ENCODE measurements at regions not wholly inside any gene's neighbourhood (a gene's known extent, or its start where the extent isn't known, plus 50 kb on each side); places are given as distances from the start of the nearest gene placed in this dataset.

GRCh38 chr6:9101920-9102319 is 666.6 kb upstream of the SLC35B3 start:
- H3K4me1 ChIP-seq (ENCODE audit: insufficient read depth, low read length), result no peaks in the 10 kb centered on the region
- DNase-seq, result no peak
- Mint-ChIP-seq H3K27me3 (no peaks in the 10 kb centered on the region), H3K9me3 (peaks cover 0 to 9% (median 5%) of the 10 kb centered on the region in 8 donors), H3K36me3 (no peaks in the 10 kb centered on the region), H3K4me1 (no peaks in the 10 kb centered on the region), H3K4me3 (no peak overlapping the region), H3K27ac (no peak overlapping the region)
- intact Hi-C loops (cut with micrococcal nuclease), result no loop called here
- H3K36me3 ChIP-seq (ENCODE audit: insufficient read depth, low read length), result no peaks in the 10 kb centered on the region
- ChIA-PET CTCF (ENCODE audit: partially characterized antibody) (no interaction called here), POLR2A (ENCODE audit: partially characterized antibody) (no interaction called here)
- no peaks in the 10 kb centered on the region for H3K9me3 ChIP-seq (ENCODE audit: control insufficient read depth in 1 of 2, low read length in 2 of 2)
- no peak overlapping the region for H3K4me3 ChIP-seq (ENCODE audit: low read length in 2 of 2)
- H3K27ac ChIP-seq (ENCODE audit: low read depth, low read length), result no peak overlapping the region
- H3K27me3 ChIP-seq (ENCODE audit: insufficient read depth, low read length), result no peaks in the 10 kb centered on the region

DNA sequence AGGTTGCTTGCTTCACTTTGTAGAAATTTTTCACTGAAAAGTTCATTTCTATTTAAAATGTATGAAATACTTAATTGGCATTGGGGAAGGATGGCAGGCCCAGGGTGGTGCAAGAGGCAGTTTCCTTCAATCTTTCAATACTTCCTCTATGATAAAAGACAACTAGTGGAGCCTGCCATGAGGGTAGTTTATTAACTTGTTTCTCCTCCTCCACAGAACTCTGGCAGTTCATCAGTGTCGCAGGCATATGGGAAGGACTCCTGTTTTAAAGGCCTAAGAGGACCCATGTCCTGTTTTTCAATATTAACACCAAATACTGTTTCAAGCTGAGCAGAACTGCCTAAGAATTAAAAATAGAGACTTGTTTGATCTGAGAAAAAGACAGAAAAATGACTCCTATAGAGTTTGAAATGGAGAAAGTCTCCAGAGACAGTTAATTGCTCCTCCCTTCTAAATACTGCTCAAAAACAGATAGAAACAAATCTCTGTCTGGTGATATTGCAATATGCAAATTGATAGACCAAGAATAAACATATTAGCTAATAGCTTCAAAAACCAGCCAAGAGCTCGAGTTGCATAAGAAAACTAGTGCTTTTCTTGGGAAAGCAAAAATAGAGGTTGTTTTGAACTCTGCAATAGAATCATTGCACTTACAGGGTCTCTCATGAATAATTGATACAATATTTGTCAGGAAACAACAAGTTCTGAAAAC is 665.7 kb upstream of the SLC35B3 start:
- no peak overlapping the region for H3K27ac Mint-ChIP-seq
- CTCF ChIA-PET (ENCODE audit: partially characterized antibody), result no interaction called here
- no peak overlapping the region for H3K4me3 ChIP-seq (ENCODE audit: low read length in 2 of 2)

DNA sequence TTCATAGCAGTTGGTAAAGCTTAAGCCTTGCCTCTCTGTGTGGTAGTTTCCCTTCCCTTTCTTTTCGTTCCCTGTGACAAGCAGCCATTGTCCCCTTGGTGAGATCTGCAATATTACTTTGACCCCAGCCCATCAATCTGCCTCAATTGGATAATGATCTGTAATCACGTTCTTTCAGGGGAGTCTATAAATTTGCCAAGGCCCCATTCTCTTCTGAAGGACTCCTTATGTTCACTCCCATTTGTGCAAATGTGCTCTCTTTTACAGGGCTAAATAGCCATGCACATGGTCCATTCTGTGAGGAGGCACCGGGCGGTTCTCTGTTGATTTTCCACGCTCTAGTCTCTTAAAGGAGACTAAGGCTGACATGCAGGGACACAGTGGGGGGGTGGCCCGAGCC is 660.4 kb upstream of the SLC35B3 start:
- CTCF ChIA-PET (ENCODE audit: partially characterized antibody), result no interaction called here
- no peaks in the 10 kb centered on the region for H3K27me3 ChIP-seq (ENCODE audit: insufficient read depth, low read length)
- intact Hi-C loops (cut with micrococcal nuclease), result no loop called here

More for the DNA sequence above, 665.7 kb upstream of the SLC35B3 start:
- Histone ChIP-seq H3K36me3 (ENCODE audit: insufficient read depth, low read length) (no peaks in the 10 kb centered on the region), H3K9me3 (ENCODE audit: control insufficient read depth in 1 of 2, low read length in 2 of 2) (no peaks in the 10 kb centered on the region), H3K4me1 (ENCODE audit: insufficient read depth, low read length) (no peaks in the 10 kb centered on the region), H3K27ac (ENCODE audit: low read depth, low read length) (no peak overlapping the region), H3K27me3 (ENCODE audit: insufficient read depth, low read length) (no peaks in the 10 kb centered on the region)
- H3K4me3 Mint-ChIP-seq, result no peak overlapping the region
- no peak for DNase-seq
- intact Hi-C loops (cut with micrococcal nuclease), result no loop called here
- no peaks in the 10 kb centered on the region for H3K27me3 Mint-ChIP-seq
- no peaks in the 10 kb centered on the region for H3K4me1 Mint-ChIP-seq
- H3K36me3 Mint-ChIP-seq, result no peaks in the 10 kb centered on the region
- POLR2A ChIA-PET (ENCODE audit: partially characterized antibody), result no interaction called here
- H3K9me3 Mint-ChIP-seq, result peaks cover 0 to 9% (median 4%) of the 10 kb centered on the region in 8 donors

DNA sequence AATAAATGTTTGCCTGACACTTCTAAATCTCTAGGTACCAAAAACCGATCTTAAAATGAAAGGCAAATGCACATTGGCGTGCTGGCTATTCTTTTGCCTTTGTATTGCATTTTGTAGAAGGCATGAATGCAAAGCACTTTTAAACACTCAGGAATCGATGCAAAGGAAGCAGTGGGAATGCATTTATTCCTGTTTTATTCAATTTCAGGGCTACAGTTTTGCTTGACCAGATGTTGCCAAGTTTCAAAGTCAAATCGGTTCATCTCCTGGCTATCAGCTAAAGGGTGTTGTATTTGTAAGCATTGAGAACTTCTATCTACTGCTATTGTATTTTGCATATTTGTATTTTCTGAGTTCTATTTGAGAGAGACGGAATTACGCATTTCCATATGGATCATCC is 659.8 kb upstream of the SLC35B3 start:
- peaks cover 0 to 10% (median 2%) of the 10 kb centered on the region in 8 donors for H3K9me3 Mint-ChIP-seq
- no peaks in the 10 kb centered on the region for H3K9me3 ChIP-seq (ENCODE audit: control insufficient read depth in 1 of 2, low read length in 2 of 2)
- H3K4me3 ChIP-seq (ENCODE audit: low read length in 2 of 2), result no peak overlapping the region
- no peak for DNase-seq
- intact Hi-C loops (cut with micrococcal nuclease), result no loop called here
- H3K36me3 ChIP-seq (ENCODE audit: insufficient read depth, low read length), result no peaks in the 10 kb centered on the region
- ChIA-PET CTCF (ENCODE audit: partially characterized antibody) (no interaction called here), POLR2A (ENCODE audit: partially characterized antibody) (no interaction called here)
- no peaks in the 10 kb centered on the region for H3K4me1 ChIP-seq (ENCODE audit: insufficient read depth, low read length)
- no peak overlapping the region for H3K27ac ChIP-seq (ENCODE audit: low read depth, low read length)
- no peak overlapping the region for H3K27ac Mint-ChIP-seq
- H3K27me3 ChIP-seq (ENCODE audit: insufficient read depth, low read length), result no peaks in the 10 kb centered on the region
- no peak overlapping the region for H3K4me3 Mint-ChIP-seq
- H3K4me1 Mint-ChIP-seq, result no peaks in the 10 kb centered on the region
- H3K27me3 Mint-ChIP-seq, result no peaks in the 10 kb centered on the region
- no peaks in the 10 kb centered on the region for H3K36me3 Mint-ChIP-seq

More for the DNA sequence above, 660.4 kb upstream of the SLC35B3 start:
- no peaks in the 10 kb centered on the region for H3K27me3 Mint-ChIP-seq
- no peak overlapping the region for H3K27ac Mint-ChIP-seq
- POLR2A ChIA-PET (ENCODE audit: partially characterized antibody), result no interaction called here
- Histone ChIP-seq H3K9me3 (ENCODE audit: control insufficient read depth in 1 of 2, low read length in 2 of 2) (no peaks in the 10 kb centered on the region), H3K27ac (ENCODE audit: low read depth, low read length) (no peak overlapping the region), H3K4me1 (ENCODE audit: insufficient read depth, low read length) (no peaks in the 10 kb centered on the region), H3K4me3 (ENCODE audit: low read length in 2 of 2) (no peak overlapping the region), H3K36me3 (ENCODE audit: insufficient read depth, low read length) (no peaks in the 10 kb centered on the region)
- DNase-seq, result no peak
- no peak overlapping the region for H3K4me3 Mint-ChIP-seq
- H3K4me1 Mint-ChIP-seq, result no peaks in the 10 kb centered on the region
- no peaks in the 10 kb centered on the region for H3K36me3 Mint-ChIP-seq
- H3K9me3 Mint-ChIP-seq, result peaks cover 0 to 10% (median 2%) of the 10 kb centered on the region in 8 donors

DNA sequence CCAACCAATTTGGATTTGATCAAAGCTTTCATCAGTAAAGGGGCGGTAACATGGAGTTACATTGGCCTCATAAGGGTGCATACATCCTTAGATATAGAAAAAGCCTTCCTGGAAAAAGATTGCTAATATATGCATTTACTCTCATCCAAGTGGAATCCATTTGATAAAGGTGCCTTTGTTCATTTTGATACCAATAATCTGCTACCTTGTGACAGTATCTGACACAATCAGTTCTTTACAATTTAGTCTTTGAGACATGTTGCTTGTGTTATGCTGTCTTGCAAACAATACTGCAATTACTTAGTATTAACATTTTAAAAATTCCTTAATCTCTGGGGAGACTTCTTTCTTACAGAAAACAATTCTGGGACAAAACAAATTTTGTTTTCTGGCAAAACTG is 654.4 kb upstream of the SLC35B3 start:
- Histone ChIP-seq H3K27ac (ENCODE audit: low read depth, low read length) (no peak overlapping the region), H3K4me1 (ENCODE audit: insufficient read depth, low read length) (no peaks in the 10 kb centered on the region), H3K36me3 (ENCODE audit: insufficient read depth, low read length) (no peaks in the 10 kb centered on the region), H3K27me3 (ENCODE audit: insufficient read depth, low read length) (no peaks in the 10 kb centered on the region), H3K4me3 (ENCODE audit: low read length in 2 of 2) (no peak overlapping the region), H3K9me3 (ENCODE audit: control insufficient read depth in 1 of 2, low read length in 2 of 2) (no peaks in the 10 kb centered on the region)
- CTCF ChIA-PET (ENCODE audit: partially characterized antibody), result no interaction called here
- intact Hi-C loops (cut with micrococcal nuclease), result no loop called here
- no peak for DNase-seq
- Mint-ChIP-seq H3K4me1 (no peaks in the 10 kb centered on the region), H3K9me3 (peaks cover 0 to 13% (median under 1%) of the 10 kb centered on the region in 8 donors), H3K27ac (no peak overlapping the region), H3K36me3 (no peaks in the 10 kb centered on the region), H3K27me3 (no peaks in the 10 kb centered on the region), H3K4me3 (no peak overlapping the region)
- POLR2A ChIA-PET (ENCODE audit: partially characterized antibody), result no interaction called here

- ChIA-PET CTCF (ENCODE audit: partially characterized antibody) (interaction anchor here (0.9 kb wide), 1 partner anchor 12 kb away, joined by 3 read pairs; no protein-coding TSS in a partner anchor), POLR2A (ENCODE audit: partially characterized antibody) (no interaction called here)
- H3K27ac Mint-ChIP-seq, result no peak overlapping the region
- Histone ChIP-seq H3K36me3 (ENCODE audit: insufficient read depth, low read length) (no peaks in the 10 kb centered on the region), H3K27me3 (ENCODE audit: insufficient read depth, low read length) (no peaks in the 10 kb centered on the region), H3K4me3 (ENCODE audit: low read length in 2 of 2) (no peak overlapping the region), H3K9me3 (ENCODE audit: control insufficient read depth in 1 of 2, low read length in 2 of 2) (no peaks in the 10 kb centered on the region), H3K4me1 (ENCODE audit: insufficient read depth, low read length) (no peaks in the 10 kb centered on the region), H3K27ac (ENCODE audit: low read depth, low read length) (no peak overlapping the region)
- no peak overlapping the region for H3K4me3 Mint-ChIP-seq
- H3K27me3 Mint-ChIP-seq, result no peaks in the 10 kb centered on the region
- no peak for DNase-seq
- H3K9me3 Mint-ChIP-seq, result peaks cover 0 to 8% (median 0%) of the 10 kb centered on the region in 8 donors
- intact Hi-C loops (cut with micrococcal nuclease), result no loop called here
- no peaks in the 10 kb centered on the region for H3K36me3 Mint-ChIP-seq
- no peaks in the 10 kb centered on the region for H3K4me1 Mint-ChIP-seq
These were observed 652.1 kb upstream of the SLC35B3 start for GRCh38 chr6:9087470-9087869.

GRCh38 chr6:9086331-9086730 is 651.0 kb upstream of the SLC35B3 start:
- no peak for DNase-seq
- Histone ChIP-seq H3K4me3 (ENCODE audit: low read length in 2 of 2) (no peak overlapping the region), H3K27me3 (ENCODE audit: insufficient read depth, low read length) (no peaks in the 10 kb centered on the region), H3K4me1 (ENCODE audit: insufficient read depth, low read length) (no peaks in the 10 kb centered on the region), H3K9me3 (ENCODE audit: control insufficient read depth in 1 of 2, low read length in 2 of 2) (no peaks in the 10 kb centered on the region), H3K27ac (ENCODE audit: low read depth, low read length) (no peak overlapping the region), H3K36me3 (ENCODE audit: insufficient read depth, low read length) (no peaks in the 10 kb centered on the region)
- ChIA-PET CTCF (ENCODE audit: partially characterized antibody) (no interaction called here), POLR2A (ENCODE audit: partially characterized antibody) (no interaction called here)
- Mint-ChIP-seq H3K36me3 (no peaks in the 10 kb centered on the region), H3K4me1 (no peaks in the 10 kb centered on the region), H3K27me3 (no peaks in the 10 kb centered on the region), H3K4me3 (no peak overlapping the region), H3K27ac (no peak overlapping the region), H3K9me3 (peaks cover 0 to 8% (median 0%) of the 10 kb centered on the region in 8 donors)
- intact Hi-C loops (cut with micrococcal nuclease), result no loop called here

DNA sequence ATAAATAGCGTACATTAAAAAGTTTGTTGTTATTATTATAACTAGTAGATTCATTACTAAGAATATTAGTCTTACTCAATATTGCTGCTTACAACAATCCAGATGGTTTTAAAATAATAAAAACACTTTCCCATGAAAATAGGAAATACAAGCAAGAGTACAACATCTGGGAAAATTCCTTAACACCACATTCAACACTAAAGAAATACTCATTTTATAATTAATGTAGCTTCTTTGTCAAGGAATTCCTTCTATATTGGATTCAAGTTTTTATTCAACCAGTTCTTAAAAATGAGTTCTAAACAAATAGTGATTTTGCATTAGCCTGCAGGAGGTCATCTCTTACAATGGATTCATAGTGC is 650.3 kb upstream of the SLC35B3 start:
- intact Hi-C loops (cut with micrococcal nuclease), result no loop called here

More for the DNA sequence above, 650.3 kb upstream of the SLC35B3 start:
- H3K27ac Mint-ChIP-seq, result no peak overlapping the region
- Histone ChIP-seq H3K4me3 (ENCODE audit: low read length in 2 of 2) (no peak overlapping the region), H3K27ac (ENCODE audit: low read depth, low read length) (no peak overlapping the region), H3K9me3 (ENCODE audit: control insufficient read depth in 1 of 2, low read length in 2 of 2) (no peaks in the 10 kb centered on the region), H3K4me1 (ENCODE audit: insufficient read depth, low read length) (no peaks in the 10 kb centered on the region), H3K27me3 (ENCODE audit: insufficient read depth, low read length) (no peaks in the 10 kb centered on the region), H3K36me3 (ENCODE audit: insufficient read depth, low read length) (no peaks in the 10 kb centered on the region)
- DNase-seq, result no peak
- no peaks in the 10 kb centered on the region for H3K4me1 Mint-ChIP-seq
- ChIA-PET POLR2A (ENCODE audit: partially characterized antibody) (no interaction called here), CTCF (ENCODE audit: partially characterized antibody) (no interaction called here)
- H3K36me3 Mint-ChIP-seq, result no peaks in the 10 kb centered on the region
- H3K9me3 Mint-ChIP-seq, result peaks cover 0 to 8% (median 0%) of the 10 kb centered on the region in 8 donors
- H3K4me3 Mint-ChIP-seq, result no peak overlapping the region
- H3K27me3 Mint-ChIP-seq, result no peaks in the 10 kb centered on the region
